Kidney epithelial cell (primary cell): ENCODE measurements at regions not wholly inside any gene's neighbourhood (a gene's known extent, or its start where the extent isn't known, plus 50 kb on each side); places are given as distances from the start of the nearest gene placed in this dataset.

ENCODE experiments used
- DNase-seq: peaks from one replicate; pipeline ENCODE4 v3.0.0-alpha.2; 2010; ENCODE audit warnings: low read depth
- H3K27me3 ChIP-seq: 2 replicates; pipeline ENCODE4 v1.6.0; 2011; ENCODE audit warnings: low read length; ENCODE audit not compliant: control insufficient read depth, insufficient read depth
- H3K36me3 ChIP-seq: 2 replicates; pipeline ENCODE4 v1.5.1; 2011; ENCODE audit warnings: low read length; ENCODE audit not compliant: control insufficient read depth, insufficient read depth
- H3K4me3 ChIP-seq: 2 replicates; pipeline ENCODE4 v1.5.1; 2011; ENCODE audit warnings: low read depth, mild to moderate bottlenecking, control low read depth, low read length
- TF ChIP-seq, protein P1 (sequence below): IDR thresholded peaks from 2 replicates; pipeline ENCODE4 v1.5.1; 2011; ENCODE audit warnings: mild to moderate bottlenecking, moderate library complexity, low read length, control low read depth, inconsistent platforms; ENCODE audit not compliant: insufficient read depth, poor library complexity, severe bottlenecking

DNA sequence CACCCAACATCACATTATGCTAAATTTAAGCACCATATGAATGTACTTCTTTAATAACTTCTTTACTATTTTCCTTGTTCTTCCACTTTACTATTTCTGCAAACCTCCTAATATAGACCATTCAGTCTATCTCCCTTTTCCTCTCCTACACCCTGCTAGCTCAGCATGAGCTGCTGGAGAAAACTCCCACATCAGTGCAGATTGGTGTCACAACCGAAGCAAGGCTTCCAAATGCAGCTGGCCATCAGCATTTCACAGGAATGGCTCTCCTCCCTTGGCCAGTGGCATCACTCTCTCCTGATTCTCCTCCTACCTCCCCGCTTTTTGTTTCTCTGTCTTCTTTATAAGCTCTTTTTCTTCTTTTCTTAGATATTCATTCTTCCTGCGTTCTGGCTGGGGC lies 118.7 kb upstream of the ZC3H12C start:
- Histone ChIP-seq H3K27me3 (no peaks in the 10 kb centered on the region), H3K36me3 (no peaks in the 10 kb centered on the region), H3K4me3 (no peak overlapping the region)
- DNase-seq = no peak
- TF ChIP-seq, protein P1, sequence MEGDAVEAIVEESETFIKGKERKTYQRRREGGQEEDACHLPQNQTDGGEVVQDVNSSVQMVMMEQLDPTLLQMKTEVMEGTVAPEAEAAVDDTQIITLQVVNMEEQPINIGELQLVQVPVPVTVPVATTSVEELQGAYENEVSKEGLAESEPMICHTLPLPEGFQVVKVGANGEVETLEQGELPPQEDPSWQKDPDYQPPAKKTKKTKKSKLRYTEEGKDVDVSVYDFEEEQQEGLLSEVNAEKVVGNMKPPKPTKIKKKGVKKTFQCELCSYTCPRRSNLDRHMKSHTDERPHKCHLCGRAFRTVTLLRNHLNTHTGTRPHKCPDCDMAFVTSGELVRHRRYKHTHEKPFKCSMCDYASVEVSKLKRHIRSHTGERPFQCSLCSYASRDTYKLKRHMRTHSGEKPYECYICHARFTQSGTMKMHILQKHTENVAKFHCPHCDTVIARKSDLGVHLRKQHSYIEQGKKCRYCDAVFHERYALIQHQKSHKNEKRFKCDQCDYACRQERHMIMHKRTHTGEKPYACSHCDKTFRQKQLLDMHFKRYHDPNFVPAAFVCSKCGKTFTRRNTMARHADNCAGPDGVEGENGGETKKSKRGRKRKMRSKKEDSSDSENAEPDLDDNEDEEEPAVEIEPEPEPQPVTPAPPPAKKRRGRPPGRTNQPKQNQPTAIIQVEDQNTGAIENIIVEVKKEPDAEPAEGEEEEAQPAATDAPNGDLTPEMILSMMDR = no peak

DNA sequence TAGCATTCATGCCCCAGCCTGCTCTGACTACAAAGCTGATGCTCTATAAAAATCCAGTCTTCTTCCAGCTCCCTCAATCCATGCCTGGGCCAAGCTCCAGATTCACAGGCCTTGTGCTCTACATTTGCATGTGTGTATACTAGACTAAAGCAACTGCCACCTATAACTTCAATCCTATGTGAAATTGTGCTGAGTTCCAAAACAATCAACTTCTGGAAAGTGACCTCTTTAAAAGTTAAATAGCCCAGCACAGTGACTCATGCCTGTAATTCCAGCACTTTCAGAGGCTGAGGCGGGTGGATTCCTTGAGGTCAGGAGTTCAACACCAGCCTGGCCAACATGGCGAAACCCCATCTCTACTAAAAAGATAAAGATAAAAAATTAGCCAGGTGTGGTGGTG lies 114.3 kb upstream of the ZC3H12C start:
- no peak for DNase-seq
- no peaks in the 10 kb centered on the region for H3K27me3 ChIP-seq
- no peaks in the 10 kb centered on the region for H3K36me3 ChIP-seq
- no peak overlapping the region for H3K4me3 ChIP-seq
- TF ChIP-seq, protein P1 = no peak

DNA sequence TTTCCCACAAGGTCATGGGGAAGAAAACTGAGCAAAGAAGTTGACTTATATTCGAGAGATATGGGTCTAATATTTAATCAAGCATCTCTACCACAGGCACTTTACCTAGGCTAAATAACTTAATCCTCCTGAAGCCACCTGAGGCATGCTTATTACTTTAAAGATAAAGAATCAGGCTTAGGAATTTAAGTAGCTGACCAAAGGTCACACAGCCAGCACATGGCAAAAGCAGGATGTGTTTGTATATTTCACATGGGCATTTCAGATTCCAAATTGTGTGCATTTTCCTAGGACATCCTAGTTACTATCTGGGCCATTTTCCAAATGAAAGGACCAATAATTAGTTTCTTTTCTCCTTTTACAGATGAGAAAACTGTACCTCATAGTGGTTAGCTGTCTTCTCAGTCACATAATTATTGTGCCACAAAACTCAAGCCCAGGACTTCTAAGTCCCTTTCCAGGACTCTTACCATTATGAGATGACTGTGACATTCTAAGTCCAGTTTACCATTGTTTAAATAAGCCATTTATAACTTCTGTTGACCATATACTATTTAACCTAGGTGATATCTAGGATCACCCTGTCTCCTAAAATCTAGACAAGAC lies 112.1 kb upstream of the ZC3H12C start:
- no peak for DNase-seq
- Histone ChIP-seq H3K36me3 (no peaks in the 10 kb centered on the region), H3K4me3 (no peak overlapping the region), H3K27me3 (no peaks in the 10 kb centered on the region)
- TF ChIP-seq, protein P1 = no peak

DNA sequence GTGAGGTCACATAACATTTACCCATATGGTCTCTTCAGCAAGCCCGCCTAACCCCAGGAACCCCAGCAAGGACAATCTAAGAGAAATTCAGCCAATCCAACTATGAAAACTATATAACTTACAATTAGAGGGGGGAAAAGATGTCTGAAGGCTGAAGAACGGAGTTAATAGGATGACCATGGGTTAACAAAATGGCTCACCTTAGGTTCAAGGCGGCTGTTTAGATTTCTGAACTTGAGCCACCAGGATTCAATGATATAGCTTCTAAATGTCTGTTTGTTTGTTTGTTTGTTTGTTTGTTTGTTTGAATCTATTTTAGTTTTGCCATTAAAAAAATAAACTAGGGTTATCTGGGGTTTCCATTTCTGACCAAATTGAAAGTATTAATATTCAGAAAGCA lies 109.8 kb upstream of the ZC3H12C start:
- no peak for DNase-seq
- H3K27me3 ChIP-seq = no peaks in the 10 kb centered on the region
- no peak overlapping the region for H3K4me3 ChIP-seq
- TF ChIP-seq, protein P1 = no peak
- H3K36me3 ChIP-seq = no peaks in the 10 kb centered on the region

DNA sequence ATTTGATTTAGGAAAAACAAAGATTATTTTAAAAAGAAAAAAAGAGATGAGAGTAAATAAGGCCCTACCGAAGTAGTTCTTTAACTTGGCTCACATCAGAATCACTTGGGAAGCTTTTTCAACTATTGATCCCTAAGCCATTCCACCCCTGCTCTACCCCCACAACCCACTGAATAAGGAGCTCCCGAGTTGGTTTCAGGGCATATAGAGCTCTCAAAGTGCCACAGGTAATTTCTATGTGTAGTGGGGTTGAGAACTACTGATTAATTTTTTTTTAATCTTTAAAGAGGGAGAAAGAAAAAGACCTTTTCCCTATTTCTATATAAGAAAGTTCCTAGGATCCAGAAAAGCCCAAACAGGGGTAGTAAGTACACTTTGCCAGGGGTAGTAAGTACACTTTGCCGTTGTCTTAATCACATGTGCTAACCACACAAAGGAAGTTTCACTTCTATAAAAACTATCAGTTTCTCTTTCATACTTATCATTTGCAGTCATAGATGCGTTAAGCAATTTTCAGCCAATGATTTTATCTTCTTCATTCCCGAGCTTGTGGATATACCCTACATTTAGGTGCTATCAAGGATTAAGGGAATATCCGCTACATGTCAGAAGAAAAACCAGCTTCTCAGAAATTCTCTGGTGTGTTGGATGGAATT lies 108.4 kb upstream of the ZC3H12C start:
- DNase-seq = no peak
- TF ChIP-seq, protein P1 = no peak
- no peaks in the 10 kb centered on the region for H3K36me3 ChIP-seq
- H3K27me3 ChIP-seq = no peaks in the 10 kb centered on the region
- H3K4me3 ChIP-seq = no peak overlapping the region

DNA sequence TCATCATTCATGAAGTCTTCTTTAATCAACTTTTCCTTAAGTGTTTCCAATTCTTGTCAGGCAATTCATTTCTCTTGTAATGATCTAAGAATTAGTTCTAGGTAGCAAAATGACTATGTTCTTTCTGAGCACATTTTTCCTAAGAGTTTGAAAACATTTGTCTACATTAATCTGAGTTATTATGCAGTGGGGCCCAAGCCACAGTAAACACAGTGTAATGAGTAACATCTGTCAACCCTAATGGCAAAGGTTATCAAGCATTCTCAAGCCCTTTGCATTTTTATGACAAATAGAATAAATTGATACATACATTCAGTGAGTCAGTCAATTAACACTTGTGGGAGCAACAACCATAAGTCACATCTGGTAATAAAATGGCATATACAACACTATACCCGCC lies 106.7 kb upstream of the ZC3H12C start:
- Histone ChIP-seq H3K36me3 (no peaks in the 10 kb centered on the region), H3K27me3 (no peaks in the 10 kb centered on the region), H3K4me3 (no peak overlapping the region)
- no peak for DNase-seq
- TF ChIP-seq, protein P1 = no peak
